A549 (cell line): ENCODE measurements at regions not wholly inside any gene's neighbourhood (a gene's known extent, or its start where the extent isn't known, plus 50 kb on each side); places are given as distances from the start of the nearest gene placed in this dataset.

ENCODE experiments used
- ATAC-seq, 2 experiments: fragments of 200-7000 bp in 1 of 2; fragments of >200 bp in 1 of 2; cut with Nextera tagmentation in 1 of 2; cut with Tn5 transposase in 1 of 2; 3 replicates each; pipeline versions ENCODE4 v1.8.0 to v1.9.1; 2018 to 2020; ENCODE audit warnings: mild to moderate bottlenecking in 1 of 2, moderate library complexity in 1 of 2
- CTCF ChIA-PET: fragments of 300-600 bp; sonication (Branson Sonifier 250); formaldehyde crosslinking; extraction: SDS; loops from one replicate; lab custom pipeline; 2021; ENCODE audit warnings: antibody characterized with exemption, inconsistent platforms; lab: Yijun Ruan, JAX
- POLR2A ChIA-PET: fragments of 350-600 bp; formaldehyde crosslinking; extraction: SDS; loops from one replicate; lab custom pipeline; 2021; ENCODE audit warnings: antibody characterized with exemption, inconsistent platforms; lab: Yijun Ruan, JAX
- DNase-seq, 2 experiments: peaks; one replicate each; pipeline versions ENCODE4 v3.0.0 to v3.0.0-alpha.2; 2011 to 2016; ENCODE audit warnings: low read depth in 1 of 2, low spot score in 1 of 2
- FAIRE-seq: peaks from 2 replicates; lab custom pipeline; 2011; peaks lifted over from hg19 to GRCh38; lab: Jason Lieb, UNC
- H3K27ac ChIP-seq, 2 experiments: fragments of >200 bp; sonication (Bioruptor Twin); formaldehyde crosslinking; 3 replicates each; pipeline ENCODE4 v1.5.1; 2016 to 2017
- H3K4me1 ChIP-seq: fragments of >200 bp; sonication (Bioruptor Twin); formaldehyde crosslinking; 3 replicates; pipeline ENCODE4 v1.6.1; 2016
- H3K4me2 ChIP-seq: fragments of >200 bp; sonication (Bioruptor Twin); formaldehyde crosslinking; 3 replicates; pipeline ENCODE4 v1.6.1; 2016
- H3K4me3 ChIP-seq: fragments of >200 bp; sonication (Bioruptor Twin); formaldehyde crosslinking; 3 replicates; pipeline ENCODE4 v1.5.1; 2016
- H3K9me3 ChIP-seq: fragments of >200 bp; sonication (Bioruptor Twin); formaldehyde crosslinking; 3 replicates; pipeline ENCODE4 v1.6.1; 2016
- ATOH8 ChIP-seq: fragments of 250-450 bp; sonication (Bioruptor Pico); IDR thresholded peaks from 2 replicates; pipeline ENCODE4 v1.5.0; 2020; ENCODE audit warnings: low read depth, mild to moderate bottlenecking, moderate library complexity
- BCL3 ChIP-seq: fragments of >200 bp; sonication (Bioruptor Twin); formaldehyde crosslinking; IDR thresholded peaks from 3 replicates; pipeline ENCODE4 v1.6.1; 2016
- BHLHE40 ChIP-seq: IDR thresholded peaks from 2 replicates; pipeline ENCODE4 v1.6.1; 2012; ENCODE audit warnings: low read depth, low read length, inconsistent platforms
- CBX2 ChIP-seq: fragments of 200-600 bp; sonication (generic); IDR thresholded peaks from 2 replicates; pipeline ENCODE4 v1.6.1; 2016; ENCODE audit warnings: low read depth, mild to moderate bottlenecking, borderline replicate concordance
- CBX8 ChIP-seq: fragments of 200-600 bp; sonication (generic); IDR thresholded peaks from 2 replicates; pipeline ENCODE4 v1.6.1; 2016
- CEBPB ChIP-seq, 2 experiments: fragments of >200 bp in 1 of 2; sonication (Bioruptor Twin) in 1 of 2; formaldehyde crosslinking in 1 of 2; IDR thresholded peaks; 2 replicates each; pipeline ENCODE4 v1.6.1; 2012 to 2016
- CHD2 ChIP-seq: fragments of 150-350 bp; IDR thresholded peaks from 2 replicates; pipeline ENCODE4 v1.6.1; 2014; ENCODE audit warnings: low read length; ENCODE audit not compliant: partially characterized antibody
- CHD4 ChIP-seq: fragments of 200-600 bp; sonication (generic); IDR thresholded peaks from 2 replicates; pipeline ENCODE4 v1.6.1; 2016; ENCODE audit warnings: antibody characterized with exemption, mild to moderate bottlenecking, borderline replicate concordance
- CTCF ChIP-seq: fragments of >200 bp; sonication (Bioruptor Twin); formaldehyde crosslinking; IDR thresholded peaks from 3 replicates; pipeline ENCODE4 v1.5.1; 2016
- EHMT2 ChIP-seq: fragments of 200-600 bp; sonication (generic); IDR thresholded peaks from 2 replicates; pipeline ENCODE4 v1.6.1; 2016; ENCODE audit warnings: antibody characterized with exemption, low read depth, mild to moderate bottlenecking, moderate library complexity
- ESRRA ChIP-seq: fragments of 150-350 bp; IDR thresholded peaks from 2 replicates; pipeline ENCODE4 v1.6.1; 2014; ENCODE audit warnings: mild to moderate bottlenecking, low read length, borderline replicate concordance
- FOSB ChIP-seq: fragments of 250-450 bp; sonication (Bioruptor Pico); IDR thresholded peaks from 2 replicates; pipeline ENCODE4 v1.5.0; 2020; ENCODE audit warnings: mild to moderate bottlenecking, moderate library complexity
- FOXS1 ChIP-seq: fragments of 250-450 bp; sonication (Bioruptor Pico); IDR thresholded peaks from 2 replicates; pipeline ENCODE4 v1.5.0; 2020; ENCODE audit warnings: mild to moderate bottlenecking, moderate library complexity
- HOXA7 ChIP-seq: fragments of 250-450 bp; sonication (Bioruptor Pico); IDR thresholded peaks from 2 replicates; pipeline ENCODE4 v1.5.0; 2020; ENCODE audit warnings: mild to moderate bottlenecking, moderate library complexity
- KDM1A ChIP-seq: fragments of 200-600 bp; sonication (generic); IDR thresholded peaks from 2 replicates; pipeline ENCODE4 v1.6.1; 2016; ENCODE audit warnings: low read depth, mild to moderate bottlenecking
- MAFK ChIP-seq: fragments of 450-650 bp; IDR thresholded peaks from 2 replicates; pipeline ENCODE4 v1.6.1; 2014; ENCODE audit not compliant: partially characterized antibody
- NFE2L2 ChIP-seq: fragments of 150-350 bp; conservative IDR thresholded peaks from 2 replicates; pipeline ENCODE4 v1.6.1; 2014; ENCODE audit warnings: low read length
- NPAS2 ChIP-seq: fragments of 250-450 bp; sonication (Bioruptor Pico); IDR thresholded peaks from 2 replicates; pipeline ENCODE4 v1.8.0; 2022; ENCODE audit warnings: mild to moderate bottlenecking, moderate library complexity, borderline replicate concordance
- NR3C1 ChIP-seq: fragments of >200 bp; sonication (Bioruptor Twin); formaldehyde crosslinking; IDR thresholded peaks from 3 replicates; pipeline ENCODE4 v1.6.1; 2017
- POLR2A ChIP-seq: IDR thresholded peaks from 2 replicates; pipeline ENCODE4 v1.6.1; 2012; ENCODE audit warnings: mild to moderate bottlenecking, low read length
- RARB ChIP-seq: fragments of 250-450 bp; sonication (Bioruptor Pico); IDR thresholded peaks from 2 replicates; pipeline ENCODE4 v1.8.0; 2021; ENCODE audit warnings: mild to moderate bottlenecking, moderate library complexity
- RFX5 ChIP-seq: fragments of 450-650 bp; IDR thresholded peaks from 2 replicates; pipeline ENCODE4 v1.7.1; 2014; ENCODE audit warnings: antibody characterized with exemption, mild to moderate bottlenecking, moderate library complexity
- RNF2 ChIP-seq: fragments of 200-600 bp; sonication (generic); IDR thresholded peaks from 2 replicates; pipeline ENCODE4 v1.6.1; 2016; ENCODE audit warnings: low read depth, mild to moderate bottlenecking, antibody characterized with exemption, moderate library complexity, borderline replicate concordance
- USF2 ChIP-seq: fragments of 450-650 bp; IDR thresholded peaks from 2 replicates; pipeline ENCODE4 v1.6.1; 2014; ENCODE audit warnings: antibody characterized with exemption
- WGBS: methylation state at CpG from one replicate; pipeline ENCODE4 v1.1.6; 2017; ENCODE audit errors: missing lambda C conversion rate; 5-methylcytosine and 5-hydroxymethylcytosine counted together
- TF ChIP-seq, protein P1 (sequence below): fragments of 150-350 bp; IDR thresholded peaks from 2 replicates; pipeline ENCODE4 v1.6.1; 2014; ENCODE audit warnings: low read depth, mild to moderate bottlenecking, low read length
- TF ChIP-seq, protein P2 (sequence below): fragments of 250-450 bp; sonication (Bioruptor Pico); IDR thresholded peaks from 2 replicates; pipeline ENCODE4 v1.5.0; 2021; ENCODE audit warnings: mild to moderate bottlenecking, moderate library complexity, borderline replicate concordance

DNA sequence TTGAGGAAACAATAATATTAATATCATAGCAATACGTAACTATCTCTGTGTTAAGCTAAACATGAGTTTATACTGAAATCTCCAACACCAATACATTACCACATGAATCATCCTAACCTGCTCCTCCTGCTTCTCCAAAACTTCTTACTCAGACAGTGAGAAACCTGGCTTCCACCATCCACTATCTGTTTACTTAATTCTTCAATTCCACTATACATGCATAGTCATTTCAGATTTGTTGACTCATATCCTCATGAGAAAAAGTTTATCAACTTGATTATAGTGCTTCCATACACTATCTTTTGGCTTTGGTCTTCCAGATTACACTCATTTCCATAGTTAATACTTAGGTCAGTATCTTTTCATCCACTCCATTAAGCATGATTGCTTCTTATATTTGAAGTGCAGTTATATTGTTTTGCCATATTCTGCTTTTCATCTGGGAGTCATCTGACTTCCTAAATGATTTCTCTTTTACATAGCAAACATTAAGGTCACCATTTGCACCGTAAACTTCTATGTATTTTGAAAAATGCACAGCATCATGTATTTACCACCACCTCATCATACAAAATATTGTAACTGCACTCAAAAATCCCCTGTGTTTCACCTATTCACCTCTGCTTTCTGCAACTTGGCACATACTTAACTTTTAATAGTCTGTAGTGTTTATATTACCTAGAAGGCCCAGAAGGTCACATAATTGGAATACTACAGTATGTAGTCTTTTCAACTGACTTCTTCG lies 970.6 kb downstream of the DIPK2A start:
- TF ChIP-seq NFE2L2 (no peak), USF2 (no peak), KDM1A (no peak), CHD2 (no peak), RNF2 (no peak), RARB (CRISPR knock-in tag) (no peak), CBX8 (no peak), EHMT2 (no peak), FOSB (CRISPR knock-in tag) (no peak), RFX5 (no peak), CTCF (no peak), CEBPB (IDR thresholded peaks at IDR 0.05) (no peak), BHLHE40 (no peak), POLR2A (no peak), BCL3 (no peak), ATOH8 (no peak), HOXA7 (CRISPR knock-in tag) (no peak), CBX2 (no peak), FOXS1 (no peak)
- TF ChIP-seq, protein P1, sequence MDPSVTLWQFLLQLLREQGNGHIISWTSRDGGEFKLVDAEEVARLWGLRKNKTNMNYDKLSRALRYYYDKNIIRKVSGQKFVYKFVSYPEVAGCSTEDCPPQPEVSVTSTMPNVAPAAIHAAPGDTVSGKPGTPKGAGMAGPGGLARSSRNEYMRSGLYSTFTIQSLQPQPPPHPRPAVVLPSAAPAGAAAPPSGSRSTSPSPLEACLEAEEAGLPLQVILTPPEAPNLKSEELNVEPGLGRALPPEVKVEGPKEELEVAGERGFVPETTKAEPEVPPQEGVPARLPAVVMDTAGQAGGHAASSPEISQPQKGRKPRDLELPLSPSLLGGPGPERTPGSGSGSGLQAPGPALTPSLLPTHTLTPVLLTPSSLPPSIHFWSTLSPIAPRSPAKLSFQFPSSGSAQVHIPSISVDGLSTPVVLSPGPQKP: no peak
- ATAC-seq: no peak
- WGBS: 22% methylated on average over 3 of the region's 3 CpGs
- H3K27ac ChIP-seq: no peak overlapping the region
- H3K9me3 ChIP-seq: no peaks in the 10 kb centered on the region; the same call in 1 of the 3 replicates
- H3K4me3 ChIP-seq: no peak overlapping the region
- no peak for DNase-seq
- no peak overlapping the region for H3K4me2 ChIP-seq
- FAIRE-seq: no peak
- H3K4me1 ChIP-seq: no peaks in the 10 kb centered on the region
- POLR2A ChIA-PET: no interaction called here
- CTCF ChIA-PET: no interaction called here

GRCh38 chr3:144942838-144943197 lies 971.2 kb downstream of the DIPK2A start:
- Histone ChIP-seq H3K4me3 (no peak overlapping the region), H3K4me1 (no peaks in the 10 kb centered on the region), H3K27ac (no peak overlapping the region), H3K4me2 (no peak overlapping the region), H3K9me3 (no peaks in the 10 kb centered on the region; the same call in 1 of the 3 replicates)
- DNase-seq: no peak
- WGBS: 23% methylated on average over 3 of the region's 3 CpGs
- TF ChIP-seq ESRRA: no peak
- TF ChIP-seq, protein P2, sequence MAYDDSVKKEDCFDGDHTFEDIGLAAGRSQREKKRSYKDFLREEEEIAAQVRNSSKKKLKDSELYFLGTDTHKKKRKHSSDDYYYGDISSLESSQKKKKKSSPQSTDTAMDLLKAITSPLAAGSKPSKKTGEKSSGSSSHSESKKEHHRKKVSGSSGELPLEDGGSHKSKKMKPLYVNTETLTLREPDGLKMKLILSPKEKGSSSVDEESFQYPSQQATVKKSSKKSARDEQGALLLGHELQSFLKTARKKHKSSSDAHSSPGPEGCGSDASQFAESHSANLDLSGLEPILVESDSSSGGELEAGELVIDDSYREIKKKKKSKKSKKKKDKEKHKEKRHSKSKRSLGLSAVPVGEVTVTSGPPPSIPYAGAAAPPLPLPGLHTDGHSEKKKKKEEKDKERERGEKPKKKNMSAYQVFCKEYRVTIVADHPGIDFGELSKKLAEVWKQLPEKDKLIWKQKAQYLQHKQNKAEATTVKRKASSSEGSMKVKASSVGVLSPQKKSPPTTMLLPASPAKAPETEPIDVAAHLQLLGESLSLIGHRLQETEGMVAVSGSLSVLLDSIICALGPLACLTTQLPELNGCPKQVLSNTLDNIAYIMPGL (CRISPR knock-in tag): no peak
- no peak for TF ChIP-seq NPAS2 (CRISPR knock-in tag)
- peak; percentile 67 for TF ChIP-seq MAFK
- no peak for TF ChIP-seq NR3C1
- no peak for TF ChIP-seq CHD4
- CTCF ChIA-PET: no interaction called here
- POLR2A ChIA-PET: no interaction called here
- ATAC-seq: no peak
- FAIRE-seq: no peak
